Neural cell (in vitro differentiated cells): ENCODE measurements at regions not wholly inside any gene's neighbourhood (a gene's known extent, or its start where the extent isn't known, plus 50 kb on each side); places are given as distances from the start of the nearest gene placed in this dataset.

ENCODE experiments used
- H2AFZ ChIP-seq: fragments of 200-600, 300-800 bp; sonication (generic), shearing (Covaris generic); 2 replicates; pipeline ENCODE4 v1.6.0; 2014; ENCODE audit warnings: low read depth, mild to moderate bottlenecking, antibody characterized with exemption, low read length, moderate library complexity
- H3F3A ChIP-seq: fragments of 200-600 bp; shearing (Covaris generic); 2 replicates; pipeline ENCODE4 v1.6.1; 2016; ENCODE audit warnings: mild to moderate bottlenecking, moderate library complexity, mixed read lengths, antibody characterized with exemption, low read length; ENCODE audit not compliant: insufficient read depth, poor library complexity, severe bottlenecking
- H3K27ac ChIP-seq: fragments of 200-600, 300-800 bp; sonication (generic), shearing (Covaris generic); 2 replicates; pipeline ENCODE4 v1.5.1; 2014; ENCODE audit warnings: mild to moderate bottlenecking, low read length, moderate library complexity
- H3K27me3 ChIP-seq: fragments of 300-800, 200-600 bp; sonication (generic), shearing (Covaris generic); 2 replicates; pipeline ENCODE4 v1.6.0; 2014; ENCODE audit warnings: mild to moderate bottlenecking, low read depth, low read length, moderate library complexity; ENCODE audit not compliant: insufficient read depth
- H3K36me3 ChIP-seq: fragments of 300-800, 200-600 bp; sonication (generic), shearing (Covaris generic); 2 replicates; pipeline ENCODE4 v1.5.1; 2014; ENCODE audit warnings: mild to moderate bottlenecking, antibody characterized with exemption, low read length, moderate library complexity; ENCODE audit not compliant: insufficient read depth
- H3K4me2 ChIP-seq: fragments of 300-800, 200-600 bp; sonication (generic), shearing (Covaris generic); 2 replicates; pipeline ENCODE4 v1.6.0; 2014; ENCODE audit warnings: mild to moderate bottlenecking, low read length
- H3K4me3 ChIP-seq: fragments of 300-800, 200-600 bp; sonication (generic), shearing (Covaris generic); 2 replicates; pipeline ENCODE4 v1.5.1; 2014; ENCODE audit warnings: mild to moderate bottlenecking, low read length, moderate library complexity
- H3K79me2 ChIP-seq: fragments of 200-600 bp; shearing (Covaris generic); replicated peaks from 2 replicates; pipeline ENCODE4 v1.6.0; 2014; ENCODE audit warnings: mild to moderate bottlenecking, low read length, moderate library complexity; ENCODE audit not compliant: insufficient read depth
- H3K9ac ChIP-seq: fragments of 300-800, 200-600 bp; sonication (generic), shearing (Covaris generic); 2 replicates; pipeline ENCODE4 v1.6.1; 2016; ENCODE audit warnings: mild to moderate bottlenecking, low read length, mixed read lengths
- H3K9me2 ChIP-seq: fragments of 200-600 bp; shearing (Covaris generic); 2 replicates; pipeline ENCODE4 v1.6.1; 2016; ENCODE audit warnings: mild to moderate bottlenecking, low read length, mixed read lengths; ENCODE audit not compliant: insufficient read depth
- H3K9me3 ChIP-seq: fragments of 200-600, 300-800 bp; sonication (generic), shearing (Covaris generic); 2 replicates; pipeline ENCODE4 v1.6.1; 2016; ENCODE audit warnings: mild to moderate bottlenecking, mixed run types, low read length, moderate library complexity, mixed read lengths
- H4K20me1 ChIP-seq: fragments of 200-600 bp; shearing (Covaris generic); 2 replicates; pipeline ENCODE4 v1.6.1; 2016; ENCODE audit warnings: mild to moderate bottlenecking, mixed run types; ENCODE audit not compliant: insufficient read depth
- CTCF ChIP-seq: fragments of 450-650 bp; IDR thresholded peaks from 2 replicates; pipeline ENCODE4 v1.5.1; 2014; ENCODE audit warnings: antibody characterized with exemption, mild to moderate bottlenecking, moderate library complexity; ENCODE audit not compliant: poor library complexity, severe bottlenecking
- EP300 ChIP-seq: fragments of 450-650 bp; conservative IDR thresholded peaks from 2 replicates; pipeline ENCODE4 v1.6.1; 2014; ENCODE audit warnings: antibody characterized with exemption, mild to moderate bottlenecking, moderate library complexity; ENCODE audit not compliant: poor library complexity, severe bottlenecking
- EZH2 ChIP-seq: fragments of 200-600, 300-800 bp; shearing (Covaris generic), sonication (generic); IDR thresholded peaks from 2 replicates; pipeline ENCODE4 v1.6.1; 2014; ENCODE audit warnings: antibody characterized with exemption, low read length, borderline replicate concordance, mild to moderate bottlenecking; ENCODE audit not compliant: insufficient read depth, poor library complexity, severe bottlenecking
- MXI1 ChIP-seq: fragments of 450-650 bp; conservative IDR thresholded peaks from 2 replicates; pipeline ENCODE4 v1.6.1; 2014; ENCODE audit warnings: antibody characterized with exemption, mild to moderate bottlenecking; ENCODE audit not compliant: poor library complexity, severe bottlenecking
- POLR2AphosphoS5 ChIP-seq: IDR thresholded peaks from 2 replicates; pipeline ENCODE4 v1.6.1; 2012
- RAD21 ChIP-seq: fragments of 450-650 bp; conservative IDR thresholded peaks from 2 replicates; pipeline ENCODE4 v1.6.1; 2014; ENCODE audit warnings: antibody characterized with exemption, mild to moderate bottlenecking, moderate library complexity
- REST ChIP-seq: IDR thresholded peaks from 2 replicates; pipeline ENCODE4 v1.6.1; 2012; ENCODE audit warnings: borderline replicate concordance
- SMC3 ChIP-seq: fragments of 450-650 bp; conservative IDR thresholded peaks from 2 replicates; pipeline ENCODE4 v1.6.1; 2014; ENCODE audit warnings: antibody characterized with exemption, mild to moderate bottlenecking, moderate library complexity; ENCODE audit not compliant: poor library complexity
- TAF1 ChIP-seq: IDR thresholded peaks from 2 replicates; pipeline ENCODE4 v1.6.1; 2012; ENCODE audit warnings: low read depth

GRCh38 chr4:1563768-1564485, 120.2 kb downstream of the FAM53A start:
- Histone ChIP-seq H3K27ac (no peak overlapping the region), H3K9me3 (no peaks in the 10 kb centered on the region), H3K79me2 (no peaks in the 10 kb centered on the region), H3K27me3 (no peaks in the 10 kb centered on the region), H3K4me2 (no peak overlapping the region), H3K9ac (no peak overlapping the region), H3F3A (no peaks in the 10 kb centered on the region), H2AFZ (no peak overlapping the region), H3K4me3 (no peak overlapping the region), H4K20me1 (no peaks in the 10 kb centered on the region), H3K9me2 (no peaks in the 10 kb centered on the region), H3K36me3 (no peaks in the 10 kb centered on the region)
- TF ChIP-seq CTCF (no peak), REST (no peak), TAF1 (no peak), EZH2 (no peak), POLR2AphosphoS5 (no peak), MXI1 (no peak), EP300 (no peak), RAD21 (no peak), SMC3 (no peak)

- H3K9me3 ChIP-seq: no peaks in the 10 kb centered on the region
- H3K9ac ChIP-seq: no peak overlapping the region
- no peak overlapping the region for H3K27ac ChIP-seq
- no peaks in the 10 kb centered on the region for H3K9me2 ChIP-seq
- H3K27me3 ChIP-seq: no peaks in the 10 kb centered on the region
- H3K36me3 ChIP-seq: no peaks in the 10 kb centered on the region
- no peak overlapping the region for H2AFZ ChIP-seq
- H3K4me3 ChIP-seq: no peak overlapping the region
- H3F3A ChIP-seq: no peaks in the 10 kb centered on the region
- H4K20me1 ChIP-seq: no peaks in the 10 kb centered on the region
- no peak for TF ChIP-seq SMC3
- no peak for TF ChIP-seq REST
- TF ChIP-seq EP300: no peak
- no peak for TF ChIP-seq MXI1
- no peak for TF ChIP-seq POLR2AphosphoS5
- no peak for TF ChIP-seq EZH2
- TF ChIP-seq RAD21: no peak
- no peak for TF ChIP-seq CTCF
- TF ChIP-seq TAF1: no peak
- no peak overlapping the region for H3K4me2 ChIP-seq
- no peaks in the 10 kb centered on the region for H3K79me2 ChIP-seq
These were observed 120.9 kb downstream of the FAM53A start for GRCh38 chr4:1563241-1563640.
